ENCODE measurements at regions not wholly inside any gene's neighbourhood (a gene's known extent, or its start where the extent isn't known, plus 50 kb on each side); places are given as distances from the start of the nearest gene placed in this dataset.

- TF ChIP-seq CTCF (IDR thresholded peaks at IDR 0.05) = no peak
- no peak for TF ChIP-seq EP300 (IDR thresholded peaks at IDR 0.05)
- TF ChIP-seq POLR2A (IDR thresholded peaks at IDR 0.05) = no peak
Measured at GRCh38 chr21:14012409-14012808, 198.3 kb downstream of the LIPI start.

Measured in ovary (tissue), 3 donors.